GM23338 (cell line): ENCODE measurements at regions not wholly inside any gene's neighbourhood (a gene's known extent, or its start where the extent isn't known, plus 50 kb on each side); places are given as distances from the start of the nearest gene placed in this dataset.

ENCODE experiments used
- ATAC-seq: fragments of 200-7000 bp; cut with Tn5 transposase; 3 replicates; pipeline ENCODE4 v1.9.1; 2020
- DNase-seq: peaks from one replicate; pipeline ENCODE4 v3.0.0-alpha.2; 2015; ENCODE audit warnings: low spot score
- H2AFZ ChIP-seq: fragments of 200-600 bp; sonication (generic); 2 replicates; pipeline ENCODE4 v1.8.0; 2016; ENCODE audit warnings: antibody characterized with exemption, mild to moderate bottlenecking, moderate library complexity
- H3F3A ChIP-seq: fragments of 200-600 bp; sonication (generic); replicated peaks from 2 replicates; pipeline ENCODE4 v1.8.0; 2017; ENCODE audit warnings: antibody characterized with exemption, mixed run types, low read depth
- H3K27ac ChIP-seq: fragments of 200-600 bp; sonication (generic); 2 replicates; pipeline ENCODE4 v1.6.1; 2016; ENCODE audit warnings: low read depth
- H3K27me3 ChIP-seq: fragments of 200-600 bp; sonication (generic); 2 replicates; pipeline ENCODE4 v1.8.0; 2016; ENCODE audit warnings: mild to moderate bottlenecking, mixed run types, moderate library complexity; ENCODE audit not compliant: insufficient read depth
- H3K36me3 ChIP-seq: fragments of 200-600 bp; sonication (generic); 2 replicates; pipeline ENCODE4 v1.8.0; 2016; ENCODE audit warnings: mild to moderate bottlenecking; ENCODE audit not compliant: insufficient read depth
- H3K4me1 ChIP-seq: fragments of 200-600 bp; sonication (generic); 2 replicates; pipeline ENCODE4 v1.8.0; 2016; ENCODE audit warnings: mild to moderate bottlenecking, moderate library complexity; ENCODE audit not compliant: insufficient read depth
- H3K4me2 ChIP-seq: fragments of 200-600 bp; sonication (generic); 2 replicates; pipeline ENCODE4 v1.7.1; 2017; ENCODE audit warnings: mixed run types
- H3K4me3 ChIP-seq: fragments of 200-600 bp; sonication (generic); 2 replicates; pipeline ENCODE4 v1.6.1; 2016; ENCODE audit warnings: mixed run types
- H3K79me2 ChIP-seq: fragments of 200-600 bp; sonication (generic); replicated peaks from 2 replicates; pipeline ENCODE4 v1.8.0; 2017; ENCODE audit warnings: mild to moderate bottlenecking; ENCODE audit not compliant: insufficient read depth
- H3K9me2 ChIP-seq: fragments of 200-600 bp; sonication (generic); 2 replicates; pipeline ENCODE4 v1.8.0; 2017; ENCODE audit not compliant: insufficient read depth
- H4K20me1 ChIP-seq: fragments of 200-600 bp; sonication (generic); replicated peaks from 2 replicates; pipeline ENCODE4 v1.8.0; 2017; ENCODE audit warnings: mild to moderate bottlenecking; ENCODE audit not compliant: insufficient read depth
- H3K27ac Mint-ChIP-seq: 2 replicates; pipeline ENCODE4 v1.8.0; 2020; ENCODE audit warnings: inconsistent platforms, mild to moderate bottlenecking, moderate library complexity, mixed read lengths
- H3K27me3 Mint-ChIP-seq: 3 replicates; pipeline ENCODE4 v1.8.0; 2022; ENCODE audit warnings: low read depth, mild to moderate bottlenecking, moderate library complexity, mixed read lengths, inconsistent platforms; ENCODE audit not compliant: insufficient read depth, poor library complexity
- H3K36me3 Mint-ChIP-seq: 3 replicates; pipeline ENCODE4 v1.8.0; 2021; ENCODE audit warnings: low read depth, mild to moderate bottlenecking, inconsistent platforms, moderate library complexity, mixed read lengths
- H3K4me1 Mint-ChIP-seq: 3 replicates; pipeline ENCODE4 v1.8.0; 2020; ENCODE audit warnings: mild to moderate bottlenecking, inconsistent platforms, mixed read lengths
- H3K4me3 Mint-ChIP-seq: 3 replicates; pipeline ENCODE4 v1.8.0; 2021; ENCODE audit warnings: moderate library complexity, mild to moderate bottlenecking, inconsistent platforms, mixed read lengths
- H3K9me3 Mint-ChIP-seq: 3 replicates; pipeline ENCODE4 v1.8.0; 2020; ENCODE audit warnings: moderate library complexity, mild to moderate bottlenecking, inconsistent platforms, mixed read lengths
- CREB1 ChIP-seq: fragments of 250-450 bp; sonication (Bioruptor Pico); IDR thresholded peaks from 2 replicates; pipeline ENCODE4 v1.5.0; 2020; ENCODE audit warnings: low read depth, mild to moderate bottlenecking, moderate library complexity
- CTCF ChIP-seq, 2 experiments: fragments of 200-600 bp in 1 of 2; sonication (generic) in 1 of 2; conservative IDR thresholded peaks; 2 replicates each; pipeline versions ENCODE4 v1.5.1 to v1.6.1; 2016 to 2017; ENCODE audit warnings: antibody characterized with exemption in 2 of 2, low read depth in 2 of 2, mild to moderate bottlenecking in 2 of 2, moderate library complexity in 1 of 2
- ETS1 ChIP-seq: IDR thresholded peaks from 2 replicates; pipeline ENCODE4 v1.6.1; 2016; ENCODE audit warnings: antibody characterized with exemption
- EZH2 ChIP-seq: fragments of 200-600 bp; sonication (generic); IDR thresholded peaks from one replicate; pipeline ENCODE4 v1.8.0; 2017; ENCODE audit warnings: antibody characterized with exemption, mild to moderate bottlenecking, low read depth; ENCODE audit not compliant: unreplicated experiment
- EZH2phosphoT487 ChIP-seq: fragments of 200-600 bp; sonication (generic); IDR thresholded peaks from one replicate; pipeline ENCODE4 v1.8.1; 2018; ENCODE audit warnings: antibody characterized with exemption; ENCODE audit not compliant: unreplicated experiment
- JUNB ChIP-seq: IDR thresholded peaks from one replicate; pipeline ENCODE4 v1.6.1; 2016; ENCODE audit warnings: antibody characterized with exemption; ENCODE audit not compliant: unreplicated experiment
- NANOG ChIP-seq: IDR thresholded peaks from 2 replicates; pipeline ENCODE4 v1.6.1; 2016; ENCODE audit warnings: antibody characterized with exemption, borderline replicate concordance
- POLR2AphosphoS5 ChIP-seq: IDR thresholded peaks from 2 replicates; pipeline ENCODE4 v1.6.1; 2016; ENCODE audit warnings: antibody characterized with exemption, low read depth
- REST ChIP-seq: IDR thresholded peaks from one replicate; pipeline ENCODE4 v1.6.1; 2018; ENCODE audit warnings: antibody characterized with exemption; ENCODE audit not compliant: unreplicated experiment
- STAT1 ChIP-seq: IDR thresholded peaks from one replicate; pipeline ENCODE4 v1.6.1; 2016; ENCODE audit warnings: antibody characterized with exemption; ENCODE audit not compliant: unreplicated experiment
- ZNF114 ChIP-seq: fragments of 250-450 bp; sonication (Bioruptor Pico); IDR thresholded peaks from 2 replicates; pipeline ENCODE4 v1.5.0; 2020; ENCODE audit warnings: mild to moderate bottlenecking, moderate library complexity
- ZNF331 ChIP-seq: fragments of 250-450 bp; sonication (Bioruptor Pico); IDR thresholded peaks from 2 replicates; pipeline ENCODE4 v1.5.0; 2020; ENCODE audit warnings: low read depth, mild to moderate bottlenecking, moderate library complexity
- ZNF462 ChIP-seq: fragments of 250-450 bp; sonication (Bioruptor Pico); IDR thresholded peaks from 2 replicates; pipeline ENCODE4 v1.5.0; 2020; ENCODE audit warnings: mild to moderate bottlenecking, moderate library complexity

- Histone ChIP-seq H3K36me3 (no peaks in the 10 kb centered on the region), H2AFZ (no peak overlapping the region), H3F3A (no peaks in the 10 kb centered on the region), H3K4me2 (no peak overlapping the region), H3K79me2 (no peaks in the 10 kb centered on the region), H3K27me3 (no peaks in the 10 kb centered on the region), H3K9me2 (no peaks in the 10 kb centered on the region), H3K4me1 (no peaks in the 10 kb centered on the region), H3K4me3 (no peak overlapping the region), H4K20me1 (no peaks in the 10 kb centered on the region), H3K27ac (no peak overlapping the region)
- Mint-ChIP-seq H3K9me3 (no peaks in the 10 kb centered on the region), H3K4me1 (no peaks in the 10 kb centered on the region), H3K36me3 (no peaks in the 10 kb centered on the region), H3K27me3 (peaks cover 3% of the 10 kb centered on the region), H3K4me3 (no peak overlapping the region), H3K27ac (no peak overlapping the region)
- no peak for TF ChIP-seq STAT1
- no peak for TF ChIP-seq NANOG
- TF ChIP-seq ZNF462 (CRISPR knock-in tag) = no peak
- no peak for TF ChIP-seq CREB1 (CRISPR knock-in tag)
- TF ChIP-seq ZNF114 (CRISPR knock-in tag) = no peak
- TF ChIP-seq REST = no peak
- no peak for TF ChIP-seq EZH2phosphoT487
- TF ChIP-seq POLR2AphosphoS5 = no peak
- no peak for TF ChIP-seq JUNB
- no peak for TF ChIP-seq EZH2
- TF ChIP-seq CTCF (conservative IDR thresholded peaks at IDR 0.05; ENCODE audit: low read depth in 2 of 2) = no peak
- TF ChIP-seq ETS1 = no peak
- no peak for TF ChIP-seq ZNF331 (CRISPR knock-in tag)
- DNase-seq (no peak), ATAC-seq (no peak)
These were observed 163.3 kb upstream of the STARD13 start for GRCh38 chr13:33448889-33449288.
